ENCODE measurements at regions not wholly inside any gene's neighbourhood (a gene's known extent, or its start where the extent isn't known, plus 50 kb on each side); places are given as distances from the start of the nearest gene placed in this dataset.

GRCh38 chr2:166637051-166637450 is 143.0 kb upstream of the SCN7A start:
- no peak overlapping the region for H3K27ac ChIP-seq
- no peak for TF ChIP-seq CTCF (IDR thresholded peaks at IDR 0.05)
- TF ChIP-seq ZFX (IDR thresholded peaks at IDR 0.05; ENCODE audit: borderline replicate concordance), result no peak

GRCh38 chr2:166634706-166635105 is 140.7 kb upstream of the SCN7A start:
- no peak overlapping the region for H3K27ac ChIP-seq
- TF ChIP-seq ZFX (IDR thresholded peaks at IDR 0.05; ENCODE audit: borderline replicate concordance) (no peak), CTCF (IDR thresholded peaks at IDR 0.05) (no peak)

- TF ChIP-seq CTCF (IDR thresholded peaks at IDR 0.05), result no peak
- TF ChIP-seq ZFX (IDR thresholded peaks at IDR 0.05; ENCODE audit: borderline replicate concordance), result no peak
- no peak overlapping the region for H3K27ac ChIP-seq
These were observed 138.6 kb upstream of the SCN7A start for GRCh38 chr2:166632616-166633015.

- H3K27ac ChIP-seq, result no peak overlapping the region
- TF ChIP-seq ZFX (IDR thresholded peaks at IDR 0.05; ENCODE audit: borderline replicate concordance), result no peak
These were observed 134.6 kb upstream of the SCN7A start for GRCh38 chr2:166628478-166629136.

- no peak overlapping the region for H3K27ac ChIP-seq
- TF ChIP-seq ZFX (IDR thresholded peaks at IDR 0.05; ENCODE audit: borderline replicate concordance), result no peak
- no peak for TF ChIP-seq CTCF (IDR thresholded peaks at IDR 0.05)
These were observed 133.8 kb upstream of the SCN7A start for GRCh38 chr2:166627893-166628292.

GRCh38 chr2:166625670-166626069 is 131.6 kb upstream of the SCN7A start:
- H3K27ac ChIP-seq, result no peak overlapping the region
- no peak for TF ChIP-seq ZFX (IDR thresholded peaks at IDR 0.05; ENCODE audit: borderline replicate concordance)
- TF ChIP-seq CTCF (IDR thresholded peaks at IDR 0.05), result no peak

- no peak overlapping the region for H3K27ac ChIP-seq
- TF ChIP-seq CTCF (IDR thresholded peaks at IDR 0.05), result no peak
- no peak for TF ChIP-seq ZFX (IDR thresholded peaks at IDR 0.05; ENCODE audit: borderline replicate concordance)
These were observed 120.5 kb upstream of the SCN7A start for GRCh38 chr2:166614503-166614902.

- TF ChIP-seq ZFX (IDR thresholded peaks at IDR 0.05; ENCODE audit: borderline replicate concordance) (no peak), CTCF (IDR thresholded peaks at IDR 0.05) (no peak)
- no peak overlapping the region for H3K27ac ChIP-seq
These were observed 120.0 kb upstream of the SCN7A start for GRCh38 chr2:166614029-166614428.
